Coronary artery (tissue), 2 donors: ENCODE measurements at regions not wholly inside any gene's neighbourhood (a gene's known extent, or its start where the extent isn't known, plus 50 kb on each side); places are given as distances from the start of the nearest gene placed in this dataset.

Experiments used
- DNase-seq: peaks from one replicate; pipeline ENCODE4 v3.0.0-alpha.2; 2017; ENCODE audit warnings: low spot score
- H3K27ac ChIP-seq, 2 donors: fragments of 200-600 bp; sonication (generic); one replicate each; pipeline ENCODE4 v1.5.1; 2016 to 2019
- H3K4me3 ChIP-seq: fragments of 200-600 bp; sonication (generic); 2 replicates; pipeline ENCODE4 v1.5.1; 2016; ENCODE audit warnings: mild to moderate bottlenecking, moderate library complexity
- TF ChIP-seq, protein P1 (sequence below): fragments of 200-600 bp; sonication (generic); IDR thresholded peaks from one replicate; pipeline ENCODE4 v1.5.1; 2019; ENCODE audit warnings: antibody characterized with exemption

DNA sequence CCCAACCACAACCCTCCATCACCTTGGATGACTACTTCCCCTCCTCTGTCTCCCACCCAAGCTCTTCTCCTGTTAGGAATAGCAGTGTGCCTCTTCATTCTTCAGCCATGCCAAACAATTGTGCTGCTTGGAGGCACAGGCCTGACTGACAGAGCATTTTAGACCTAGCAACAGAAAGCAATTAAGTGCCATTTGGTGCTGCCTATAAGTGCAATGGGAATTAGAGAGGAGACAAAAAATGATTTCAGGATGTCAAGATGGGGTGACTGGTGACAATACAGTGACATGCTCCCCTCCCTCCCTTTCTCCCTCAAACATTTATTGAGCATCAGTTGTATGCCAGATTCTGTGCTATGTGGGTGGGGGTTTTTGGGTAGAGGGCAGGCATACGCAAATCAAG is 322.6 kb upstream of the MOCS1 start:
- TF ChIP-seq, protein P1, sequence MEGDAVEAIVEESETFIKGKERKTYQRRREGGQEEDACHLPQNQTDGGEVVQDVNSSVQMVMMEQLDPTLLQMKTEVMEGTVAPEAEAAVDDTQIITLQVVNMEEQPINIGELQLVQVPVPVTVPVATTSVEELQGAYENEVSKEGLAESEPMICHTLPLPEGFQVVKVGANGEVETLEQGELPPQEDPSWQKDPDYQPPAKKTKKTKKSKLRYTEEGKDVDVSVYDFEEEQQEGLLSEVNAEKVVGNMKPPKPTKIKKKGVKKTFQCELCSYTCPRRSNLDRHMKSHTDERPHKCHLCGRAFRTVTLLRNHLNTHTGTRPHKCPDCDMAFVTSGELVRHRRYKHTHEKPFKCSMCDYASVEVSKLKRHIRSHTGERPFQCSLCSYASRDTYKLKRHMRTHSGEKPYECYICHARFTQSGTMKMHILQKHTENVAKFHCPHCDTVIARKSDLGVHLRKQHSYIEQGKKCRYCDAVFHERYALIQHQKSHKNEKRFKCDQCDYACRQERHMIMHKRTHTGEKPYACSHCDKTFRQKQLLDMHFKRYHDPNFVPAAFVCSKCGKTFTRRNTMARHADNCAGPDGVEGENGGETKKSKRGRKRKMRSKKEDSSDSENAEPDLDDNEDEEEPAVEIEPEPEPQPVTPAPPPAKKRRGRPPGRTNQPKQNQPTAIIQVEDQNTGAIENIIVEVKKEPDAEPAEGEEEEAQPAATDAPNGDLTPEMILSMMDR = no peak
- no peak overlapping the region for H3K4me3 ChIP-seq
- no peak overlapping the region for H3K27ac ChIP-seq
- no peak for DNase-seq

DNA sequence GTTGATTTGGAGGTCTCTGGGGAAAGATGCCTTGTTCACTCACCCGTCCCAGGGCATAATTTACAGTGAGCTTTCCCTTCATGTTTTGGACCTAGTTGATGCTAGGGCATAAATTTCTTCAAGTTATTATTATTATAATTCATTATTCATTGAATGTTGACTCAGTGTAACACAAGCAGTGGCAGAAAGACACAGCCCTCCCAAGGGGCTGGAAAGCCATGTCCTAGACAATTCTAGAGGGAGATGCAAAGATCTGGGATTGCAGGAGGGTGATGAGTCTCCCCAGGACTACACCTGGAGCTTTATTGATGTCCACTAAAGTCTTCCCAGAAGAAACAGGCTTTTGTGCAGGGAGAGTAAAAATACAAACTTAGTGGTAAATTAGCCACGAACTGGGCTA is 322.0 kb upstream of the MOCS1 start:
- Histone ChIP-seq H3K4me3 (no peak overlapping the region), H3K27ac (no peak overlapping the region)
- DNase-seq = no peak
- TF ChIP-seq, protein P1 = no peak

DNA sequence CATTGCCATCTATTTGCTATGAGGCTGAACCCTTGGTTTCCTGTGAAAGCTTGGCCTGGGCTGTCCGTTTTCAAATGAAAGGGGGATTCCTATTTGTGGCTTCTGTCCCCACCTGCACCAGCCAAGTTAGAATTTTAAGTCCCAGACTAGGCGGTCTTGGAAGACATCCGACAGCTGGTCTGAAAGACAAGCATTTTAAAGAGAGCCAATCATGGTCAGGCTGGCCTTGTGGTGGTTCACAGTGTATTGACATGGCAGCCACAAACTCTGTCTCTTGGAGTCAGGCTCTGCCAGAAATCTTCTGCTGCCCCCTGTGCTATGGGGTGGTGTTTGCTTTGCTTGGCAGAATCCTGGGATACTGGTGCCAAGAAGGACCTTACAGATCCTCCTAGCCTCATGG is 319.2 kb upstream of the MOCS1 start:
- no peak overlapping the region for H3K27ac ChIP-seq
- no peak overlapping the region for H3K4me3 ChIP-seq
- TF ChIP-seq, protein P1 = no peak
- no peak for DNase-seq

DNA sequence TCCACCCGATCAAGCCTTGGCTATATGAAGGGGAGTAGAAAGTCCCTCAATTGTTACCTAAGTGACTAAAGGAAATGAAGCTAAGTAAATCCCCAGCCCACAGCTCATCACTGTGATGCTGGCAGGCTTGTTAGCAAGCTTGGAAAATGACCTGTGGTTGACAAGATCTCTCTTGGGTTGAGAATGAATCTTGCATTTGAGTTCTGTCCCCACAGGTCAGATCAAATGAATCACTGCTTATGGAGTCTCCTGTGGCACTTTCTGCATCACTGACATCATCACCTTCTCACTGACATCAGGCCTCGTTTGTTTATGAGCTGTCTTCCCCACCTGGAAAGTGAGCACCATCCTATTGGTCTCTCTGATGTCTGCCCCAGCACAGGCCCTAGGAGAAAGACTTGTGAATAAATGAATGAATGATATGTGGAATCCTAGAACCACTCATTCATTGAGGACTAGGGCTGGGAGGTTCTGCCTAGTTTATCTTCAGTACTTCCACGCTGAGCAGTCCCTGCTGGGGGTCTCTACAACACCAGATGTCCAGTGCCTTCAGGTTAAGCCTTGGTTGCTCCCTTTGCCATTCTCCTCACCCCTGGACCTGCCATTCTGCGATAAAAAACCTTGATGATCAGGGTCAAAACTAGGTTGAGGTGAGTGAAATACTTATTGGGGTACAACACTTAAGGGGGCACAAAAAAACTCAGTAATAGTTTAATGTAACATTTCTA is 318.4 kb upstream of the MOCS1 start:
- H3K4me3 ChIP-seq = no peak overlapping the region
- no peak for DNase-seq
- TF ChIP-seq, protein P1 = no peak
- no peak overlapping the region for H3K27ac ChIP-seq

DNA sequence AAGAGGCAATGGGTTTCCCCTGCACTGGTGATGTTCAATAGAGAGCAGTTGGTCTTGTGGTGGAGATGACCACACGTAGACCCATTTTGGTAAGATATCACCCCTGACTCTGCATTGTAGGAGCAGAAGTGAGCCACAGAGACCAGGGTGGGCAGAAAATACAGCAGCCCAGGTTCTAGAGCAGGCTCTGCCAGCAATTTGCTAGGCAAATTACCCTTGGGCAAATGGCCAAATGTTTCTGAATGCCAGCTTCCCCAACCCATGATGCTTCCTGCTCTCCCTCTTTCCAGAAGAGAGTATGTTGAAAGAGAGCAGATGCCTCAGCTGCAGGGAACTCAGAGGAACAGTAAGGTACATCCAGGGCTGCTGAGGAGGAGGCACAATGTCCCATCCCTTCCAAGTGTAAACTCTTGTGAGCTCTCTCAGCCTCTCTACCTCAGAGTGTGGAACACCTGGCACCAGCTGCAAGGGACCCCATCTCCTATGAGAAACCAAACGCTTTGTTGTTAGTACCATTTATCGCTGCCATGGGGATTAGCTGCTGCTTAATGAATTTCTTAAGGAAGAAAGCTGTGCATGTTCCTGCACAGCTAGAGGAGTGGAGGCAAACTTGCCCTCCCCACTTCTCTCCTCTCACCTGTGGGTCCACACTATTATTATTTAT is 317.5 kb upstream of the MOCS1 start:
- no peak overlapping the region for H3K4me3 ChIP-seq
- TF ChIP-seq, protein P1 = no peak
- no peak for DNase-seq
- H3K27ac ChIP-seq = no peak overlapping the region

DNA sequence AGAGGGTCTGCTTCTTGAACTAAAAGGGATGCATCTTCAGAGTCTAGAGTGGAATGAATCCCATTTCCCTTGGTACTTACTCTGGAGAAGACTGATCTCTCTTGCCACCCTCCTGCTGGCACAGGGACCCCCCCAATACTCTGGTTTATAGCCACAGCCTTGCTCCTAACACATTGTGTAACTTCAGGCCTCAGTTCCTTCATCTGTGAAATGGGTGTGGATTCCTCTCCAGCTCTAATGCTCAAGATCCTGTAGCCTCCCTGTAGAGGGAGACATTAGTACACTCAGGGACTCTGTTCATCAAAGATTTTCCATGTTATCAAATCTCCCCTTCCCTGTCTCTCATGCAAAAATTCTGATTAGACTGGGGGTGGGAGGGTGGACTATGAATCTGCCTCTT is 315.7 kb upstream of the MOCS1 start:
- TF ChIP-seq, protein P1 = no peak
- Histone ChIP-seq H3K27ac (no peak overlapping the region), H3K4me3 (no peak overlapping the region)
- DNase-seq = no peak
